H9 (cell line): ENCODE measurements at regions not wholly inside any gene's neighbourhood (a gene's known extent, or its start where the extent isn't known, plus 50 kb on each side); places are given as distances from the start of the nearest gene placed in this dataset.
A peak's percentile ranks its signal among the peaks of the same experiment; 100 is the strongest.

Experiments
- DNase-seq: peaks from one replicate; pipeline ENCODE4 v3.0.0-alpha.2; 2017
- H2AFZ ChIP-seq: one replicate; pipeline ENCODE4 v1.6.1; 2013; ENCODE audit warnings: mild to moderate bottlenecking, low read length, control low read depth, moderate library complexity
- H2AK5ac ChIP-seq: 2 replicates; pipeline ENCODE4 v1.6.1; 2013; ENCODE audit warnings: low read length, control low read depth, mixed read lengths; ENCODE audit not compliant: insufficient read length
- H2BK120ac ChIP-seq: one replicate; pipeline ENCODE4 v1.6.1; 2013; ENCODE audit warnings: low read depth, mild to moderate bottlenecking, low read length, control low read depth, inconsistent platforms; ENCODE audit not compliant: poor library complexity, severe bottlenecking
- H2BK12ac ChIP-seq: 2 replicates; pipeline ENCODE4 v1.6.1; 2013; ENCODE audit warnings: low read length, control low read depth, mixed read lengths, low read depth; ENCODE audit not compliant: insufficient read length
- H2BK15ac ChIP-seq: 2 replicates; pipeline ENCODE4 v1.6.1; 2013; ENCODE audit warnings: low read depth, low read length, control low read depth
- H2BK20ac ChIP-seq: one replicate; pipeline ENCODE4 v1.6.1; 2013; ENCODE audit warnings: low read depth, mild to moderate bottlenecking, low read length, control low read depth, inconsistent platforms; ENCODE audit not compliant: poor library complexity, severe bottlenecking
- H2BK5ac ChIP-seq: 2 replicates; pipeline ENCODE4 v1.6.1; 2013; ENCODE audit warnings: low read length, control low read depth, mixed read lengths; ENCODE audit not compliant: insufficient read length
- H3K14ac ChIP-seq: 2 replicates; pipeline ENCODE4 v1.6.1; 2013; ENCODE audit warnings: low read length, control low read depth; ENCODE audit not compliant: insufficient read depth
- H3K18ac ChIP-seq: 2 replicates; pipeline ENCODE4 v1.6.1; 2013; ENCODE audit warnings: low read depth, mild to moderate bottlenecking, mixed read lengths, low read length, control low read depth; ENCODE audit not compliant: insufficient read length
- H3K23ac ChIP-seq: 2 replicates; pipeline ENCODE4 v1.6.1; 2013; ENCODE audit warnings: low read length, control low read depth, mixed read lengths, low read depth; ENCODE audit not compliant: insufficient read length
- H3K23me2 ChIP-seq: 2 replicates; pipeline ENCODE4 v1.6.1; 2013; ENCODE audit warnings: low read depth, mild to moderate bottlenecking, mixed read lengths, low read length, control low read depth; ENCODE audit not compliant: insufficient read length, poor library complexity, severe bottlenecking
- H3K27ac ChIP-seq: 2 replicates; pipeline ENCODE4 v1.5.1; 2013; ENCODE audit warnings: low read length, control low read depth, mixed read lengths, low read depth; ENCODE audit not compliant: insufficient read length
- H3K27me3 ChIP-seq: 2 replicates; pipeline ENCODE4 v1.6.1; 2013; ENCODE audit warnings: low read length, control low read depth, inconsistent platforms; ENCODE audit not compliant: insufficient read depth
- H3K4ac ChIP-seq: 2 replicates; pipeline ENCODE4 v1.6.1; 2013; ENCODE audit warnings: low read depth, mild to moderate bottlenecking, control low read depth, inconsistent platforms, low read length, moderate library complexity
- H3K4me1 ChIP-seq: 2 replicates; pipeline ENCODE4 v1.6.1; 2013; ENCODE audit warnings: low read length, control low read depth, inconsistent platforms; ENCODE audit not compliant: insufficient read depth
- H3K4me2 ChIP-seq: 2 replicates; pipeline ENCODE4 v1.6.1; 2013; ENCODE audit warnings: low read length, control low read depth, mixed read lengths; ENCODE audit not compliant: insufficient read length, insufficient read depth
- H3K56ac ChIP-seq: 2 replicates; pipeline ENCODE4 v1.6.1; 2013; ENCODE audit warnings: low read depth, mild to moderate bottlenecking, mixed read lengths, low read length, control low read depth; ENCODE audit not compliant: insufficient read length
- H3K79me1 ChIP-seq: 2 replicates; pipeline ENCODE4 v1.6.1; 2013; ENCODE audit warnings: low read depth, mild to moderate bottlenecking, moderate library complexity, low read length, control low read depth, inconsistent platforms; ENCODE audit not compliant: insufficient read depth, poor library complexity, severe bottlenecking
- H3K79me2 ChIP-seq: 2 replicates; pipeline ENCODE4 v1.6.1; 2013; ENCODE audit warnings: low read length, control low read depth, inconsistent platforms; ENCODE audit not compliant: insufficient read depth
- H3K9ac ChIP-seq: 2 replicates; pipeline ENCODE4 v1.6.1; 2013; ENCODE audit warnings: low read length, control low read depth, mixed read lengths; ENCODE audit not compliant: insufficient read length; ENCODE audit errors: extremely low read depth
- H3K9me3 ChIP-seq: one replicate; pipeline ENCODE4 v1.6.1; 2013; ENCODE audit warnings: low read depth, low read length, inconsistent platforms; ENCODE audit not compliant: control insufficient read depth
- H3T11ph ChIP-seq: one replicate; pipeline ENCODE4 v1.6.1; 2013; ENCODE audit warnings: mild to moderate bottlenecking, low read length, control low read depth, inconsistent platforms
- H4K20me1 ChIP-seq: one replicate; pipeline ENCODE4 v1.6.1; 2013; ENCODE audit not compliant: control insufficient read depth, insufficient read length, insufficient read depth
- H4K5ac ChIP-seq: 2 replicates; pipeline ENCODE4 v1.6.1; 2013; ENCODE audit warnings: low read depth, mild to moderate bottlenecking, mixed read lengths, low read length, control low read depth; ENCODE audit not compliant: insufficient read length
- H4K8ac ChIP-seq: replicated peaks from 2 replicates; pipeline ENCODE4 v1.6.1; 2013; ENCODE audit warnings: low read length, control low read depth, mixed read lengths, low read depth; ENCODE audit not compliant: insufficient read length
- H4K91ac ChIP-seq: 2 replicates; pipeline ENCODE4 v1.6.1; 2013; ENCODE audit warnings: low read depth, mild to moderate bottlenecking, moderate library complexity, mixed read lengths, low read length, control low read depth; ENCODE audit not compliant: insufficient read length
- H3K27ac Mint-ChIP-seq, 3 experiments: 2 replicates in 2 of 3; 3 replicates in 1 of 3; pipeline ENCODE4 v1.8.0; 2020 to 2021; ENCODE audit warnings: mixed read lengths in 3 of 3, mild to moderate bottlenecking in 1 of 3, moderate library complexity in 1 of 3
- H3K27me3 Mint-ChIP-seq: 2 replicates; pipeline ENCODE4 v1.8.0; 2021; ENCODE audit warnings: low read depth, mild to moderate bottlenecking, moderate library complexity, mixed read lengths
- H3K36me3 Mint-ChIP-seq, 3 experiments: 2 replicates in 2 of 3; 3 replicates in 1 of 3; pipeline ENCODE4 v1.8.0; 2020 to 2021; ENCODE audit warnings: low read depth in 3 of 3, mixed read lengths in 3 of 3; ENCODE audit not compliant: insufficient read depth in 1 of 3
- H3K4me1 Mint-ChIP-seq, 2 experiments: 2 replicates each; pipeline ENCODE4 v1.8.0; 2020; ENCODE audit warnings: mixed read lengths in 2 of 2
- H3K4me3 Mint-ChIP-seq, 2 experiments: 2 replicates in 1 of 2; 3 replicates in 1 of 2; pipeline ENCODE4 v1.8.0; 2020 to 2021; ENCODE audit warnings: mild to moderate bottlenecking in 2 of 2, mixed read lengths in 2 of 2, moderate library complexity in 1 of 2
- H3K9me3 Mint-ChIP-seq, 2 experiments: 2 replicates in 1 of 2; 3 replicates in 1 of 2; pipeline ENCODE4 v1.8.0; 2020; ENCODE audit warnings: mild to moderate bottlenecking in 2 of 2, mixed read lengths in 2 of 2, moderate library complexity in 1 of 2
- CTCF ChIP-seq: fragments of 200-600 bp; sonication (generic); conservative IDR thresholded peaks from 3 replicates; pipeline ENCODE4 v1.8.0; 2021; ENCODE audit warnings: antibody characterized with exemption, mild to moderate bottlenecking
- WGBS: extraction: QIAGEN DNeasy Blood & Tissue Kit; methylation state at CpG from one replicate; pipeline ENCODE4 v1.1.7; 2013; ENCODE audit warnings: missing lambda C conversion rate, low lambda C conversion rate, mixed read lengths; ENCODE audit not compliant: insufficient read length; ENCODE audit errors: extremely low coverage; 5-methylcytosine and 5-hydroxymethylcytosine counted together

- H3T11ph ChIP-seq = no peak overlapping the region
- no peak for DNase-seq
- H4K8ac ChIP-seq = no peak overlapping the region
- H3K9ac ChIP-seq = no peak overlapping the region
- no peaks in the 10 kb centered on the region for H3K23me2 ChIP-seq
- no peaks in the 10 kb centered on the region for H3K79me1 ChIP-seq
- no peak overlapping the region for H3K14ac ChIP-seq
- H3K4me2 ChIP-seq = no peak overlapping the region
- no peak overlapping the region for H3K56ac ChIP-seq
- no peak overlapping the region for H4K91ac ChIP-seq
- H4K20me1 ChIP-seq = no peaks in the 10 kb centered on the region
- no peak overlapping the region for H4K5ac ChIP-seq
- no peak overlapping the region for H2BK120ac ChIP-seq
- H2AK5ac ChIP-seq = no peak overlapping the region
- no peak overlapping the region for H3K4ac ChIP-seq
- peaks cover 10 to 20% of the 10 kb centered on the region in 2 experiments; a peak in 3 of 5 replicates for H3K9me3 Mint-ChIP-seq
- no peaks in the 10 kb centered on the region for H3K4me1 ChIP-seq
- no peak overlapping the region for H3K4me3 Mint-ChIP-seq
- TF ChIP-seq CTCF = no peak
- no peak overlapping the region for H2BK15ac ChIP-seq
- no peaks in the 10 kb centered on the region for H3K27me3 Mint-ChIP-seq
- H3K23ac ChIP-seq = no peak overlapping the region
- no peak overlapping the region for H2BK12ac ChIP-seq
- peak overlapping the region in 1 of 3 experiments; percentile 24; a peak in 1 of 7 replicates for H3K27ac Mint-ChIP-seq
- H3K27me3 ChIP-seq = no peaks in the 10 kb centered on the region
- H2BK20ac ChIP-seq = no peak overlapping the region
- no CpG with 5 or more reads among the region's 2 CpGs for WGBS
- no peaks in the 10 kb centered on the region for H3K4me1 Mint-ChIP-seq
- peaks cover 0 to 29% (median 11%) of the 10 kb centered on the region in 3 experiments; a peak in 6 of 7 replicates for H3K36me3 Mint-ChIP-seq
- no peak overlapping the region for H2AFZ ChIP-seq
- H3K18ac ChIP-seq = no peak overlapping the region
- no peak overlapping the region for H3K27ac ChIP-seq
- H2BK5ac ChIP-seq = no peak overlapping the region
- no peaks in the 10 kb centered on the region for H3K9me3 ChIP-seq
- H3K79me2 ChIP-seq = no peaks in the 10 kb centered on the region
These were observed 138.7 kb upstream of the CADM2 start for GRCh38 chr3:84820126-84820525.
